Lower leg skin (tissue), 3 donors: ENCODE measurements at regions not wholly inside any gene's neighbourhood (a gene's known extent, or its start where the extent isn't known, plus 50 kb on each side); places are given as distances from the start of the nearest gene placed in this dataset.

Source experiments
- POLR2A ChIP-seq, 2 donors: fragments of 450-650 bp; IDR thresholded peaks; one replicate each; pipeline ENCODE4 v1.6.1; 2016 to 2017; ENCODE audit warnings: antibody characterized with exemption in 2 of 2, mild to moderate bottlenecking in 1 of 2, moderate library complexity in 1 of 2
- TF ChIP-seq, protein P1 (sequence below), 3 donors: fragments of 450-650 bp; IDR thresholded peaks; one replicate each; pipeline ENCODE4 v1.5.1; 2016; ENCODE audit warnings: antibody characterized with exemption in 3 of 3, mild to moderate bottlenecking in 3 of 3, moderate library complexity in 2 of 3

DNA sequence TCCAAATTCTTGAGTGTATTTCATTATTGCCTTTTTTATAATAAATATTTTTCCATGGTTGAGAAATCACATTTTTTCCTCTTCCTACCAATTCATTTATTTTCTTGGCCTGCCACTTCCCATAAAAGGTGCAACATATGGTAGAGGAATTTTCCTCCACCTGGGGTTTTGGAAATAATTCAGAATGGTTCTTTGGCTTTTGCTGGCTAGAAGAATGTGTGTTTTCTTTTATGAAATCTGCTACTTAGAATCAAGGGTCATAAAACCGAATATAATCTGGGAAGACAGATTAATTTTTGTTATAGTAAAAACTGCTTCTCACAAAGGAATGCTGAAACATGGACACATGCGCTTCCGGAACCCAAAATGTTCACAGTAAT is 54.0 kb upstream of the POMGNT2 start:
- TF ChIP-seq POLR2A (IDR thresholded peaks at IDR 0.05): no peak
- TF ChIP-seq, protein P1, sequence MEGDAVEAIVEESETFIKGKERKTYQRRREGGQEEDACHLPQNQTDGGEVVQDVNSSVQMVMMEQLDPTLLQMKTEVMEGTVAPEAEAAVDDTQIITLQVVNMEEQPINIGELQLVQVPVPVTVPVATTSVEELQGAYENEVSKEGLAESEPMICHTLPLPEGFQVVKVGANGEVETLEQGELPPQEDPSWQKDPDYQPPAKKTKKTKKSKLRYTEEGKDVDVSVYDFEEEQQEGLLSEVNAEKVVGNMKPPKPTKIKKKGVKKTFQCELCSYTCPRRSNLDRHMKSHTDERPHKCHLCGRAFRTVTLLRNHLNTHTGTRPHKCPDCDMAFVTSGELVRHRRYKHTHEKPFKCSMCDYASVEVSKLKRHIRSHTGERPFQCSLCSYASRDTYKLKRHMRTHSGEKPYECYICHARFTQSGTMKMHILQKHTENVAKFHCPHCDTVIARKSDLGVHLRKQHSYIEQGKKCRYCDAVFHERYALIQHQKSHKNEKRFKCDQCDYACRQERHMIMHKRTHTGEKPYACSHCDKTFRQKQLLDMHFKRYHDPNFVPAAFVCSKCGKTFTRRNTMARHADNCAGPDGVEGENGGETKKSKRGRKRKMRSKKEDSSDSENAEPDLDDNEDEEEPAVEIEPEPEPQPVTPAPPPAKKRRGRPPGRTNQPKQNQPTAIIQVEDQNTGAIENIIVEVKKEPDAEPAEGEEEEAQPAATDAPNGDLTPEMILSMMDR (IDR thresholded peaks at IDR 0.05): no peak
